HEK293T (cell line): ENCODE measurements at regions not wholly inside any gene's neighbourhood (a gene's known extent, or its start where the extent isn't known, plus 50 kb on each side); places are given as distances from the start of the nearest gene placed in this dataset.

Experiments
- ARNT ChIP-seq: fragments of 450-650 bp; IDR thresholded peaks from 2 replicates; pipeline ENCODE4 v1.6.1; 2017; ENCODE audit warnings: mild to moderate bottlenecking
- BHLHE40 ChIP-seq: fragments of 450-650 bp; IDR thresholded peaks from 2 replicates; pipeline ENCODE4 v1.6.1; 2016; ENCODE audit warnings: mild to moderate bottlenecking, moderate library complexity, borderline replicate concordance
- FOXA1 ChIP-seq: fragments of 450-650 bp; IDR thresholded peaks from 2 replicates; pipeline ENCODE4 v1.6.1; 2016; ENCODE audit warnings: mild to moderate bottlenecking
- FOXM1 ChIP-seq: fragments of 450-650 bp; IDR thresholded peaks from 2 replicates; pipeline ENCODE4 v1.6.1; 2017; ENCODE audit warnings: mild to moderate bottlenecking, borderline replicate concordance
- HDGF ChIP-seq: fragments of 450-650 bp; IDR thresholded peaks from 2 replicates; pipeline ENCODE4 v1.6.1; 2017; ENCODE audit warnings: antibody characterized with exemption, borderline replicate concordance
- L3MBTL2 ChIP-seq: fragments of 450-650 bp; conservative IDR thresholded peaks from 2 replicates; pipeline ENCODE4 v1.6.1; 2016; ENCODE audit warnings: mild to moderate bottlenecking
- LEF1 ChIP-seq: fragments of 450-650 bp; IDR thresholded peaks from 2 replicates; pipeline ENCODE4 v1.6.1; 2017; ENCODE audit warnings: mild to moderate bottlenecking, borderline replicate concordance
- PKNOX1 ChIP-seq: fragments of 450-650 bp; IDR thresholded peaks from 2 replicates; pipeline ENCODE4 v1.6.1; 2016
- SP1 ChIP-seq: fragments of 450-650 bp; IDR thresholded peaks from 2 replicates; pipeline ENCODE4 v1.6.1; 2017
- SUZ12 ChIP-seq: fragments of 450-650 bp; IDR thresholded peaks from 2 replicates; pipeline ENCODE4 v1.6.1; 2016; ENCODE audit warnings: mild to moderate bottlenecking

GRCh38 chr5:109278141-109278540, 131.6 kb downstream of the PJA2 start:
- TF ChIP-seq PKNOX1 (no peak), SUZ12 (no peak), FOXM1 (no peak), FOXA1 (no peak), ARNT (no peak), BHLHE40 (no peak), LEF1 (no peak), SP1 (no peak), HDGF (no peak), L3MBTL2 (no peak)
